Spleen (tissue), 11 donors: ENCODE measurements at regions not wholly inside any gene's neighbourhood (a gene's known extent, or its start where the extent isn't known, plus 50 kb on each side); places are given as distances from the start of the nearest gene placed in this dataset.

Source experiments
- DNase-seq: peaks from one replicate; pipeline ENCODE4 v3.0.0-alpha.2; 2020
- H3K27ac ChIP-seq, 8 donors: fragments of 200-600 bp; sonication (generic) in 7 of 8; 1 replicate in 4 of 8; 2 replicates in 4 of 8; pipeline versions ENCODE4 v1.5.0 to v1.8.0; 2016 to 2021; ENCODE audit warnings: inconsistent platforms in 4 of 8, mild to moderate bottlenecking in 4 of 8, moderate library complexity in 1 of 8
- H3K27me3 ChIP-seq, 7 donors: fragments of 200-600 bp; sonication (generic) in 6 of 7; replicated peaks in 1 of 7; 1 replicate in 4 of 7; 2 replicates in 3 of 7; pipeline versions ENCODE4 v1.5.0 to v1.8.0; 2016 to 2021; ENCODE audit warnings: inconsistent platforms in 3 of 7, mild to moderate bottlenecking in 1 of 7
- H3K36me3 ChIP-seq, 6 donors: fragments of 200-600 bp; sonication (generic) in 5 of 6; 1 replicate in 4 of 6; 2 replicates in 2 of 6; pipeline versions ENCODE4 v1.5.0 to v1.8.0; 2016 to 2021; ENCODE audit warnings: inconsistent platforms in 2 of 6
- H3K4me1 ChIP-seq, 6 donors: fragments of 200-600 bp; sonication (generic) in 5 of 6; 1 replicate in 3 of 6; 2 replicates in 3 of 6; pipeline versions ENCODE4 v1.5.0 to v1.8.0; 2016 to 2021; ENCODE audit warnings: inconsistent platforms in 3 of 6
- H3K4me3 ChIP-seq, 8 donors: fragments of 200-600 bp; sonication (generic) in 7 of 8; 1 replicate in 4 of 8; 2 replicates in 4 of 8; pipeline versions ENCODE4 v1.5.0 to v1.8.0; 2016 to 2021; ENCODE audit warnings: inconsistent platforms in 4 of 8, mild to moderate bottlenecking in 4 of 8, moderate library complexity in 2 of 8
- H3K9me3 ChIP-seq, 8 donors: fragments of 200-600 bp; sonication (generic) in 7 of 8; 1 replicate in 4 of 8; 2 replicates in 4 of 8; pipeline versions ENCODE4 v1.5.0 to v1.8.0; 2016 to 2021; ENCODE audit warnings: inconsistent platforms in 4 of 8
- CTCF ChIP-seq, 11 experiments: fragments of 200-600 bp in 7 of 11; fragments of 450-650 bp in 4 of 11; sonication (generic) in 4 of 11; IDR thresholded peaks in 8 of 11; conservative IDR thresholded peaks in 3 of 11; 1 replicate in 7 of 11; 2 replicates in 4 of 11; pipeline versions ENCODE4 v1.4.0 to v1.8.0; 2016 to 2021; ENCODE audit warnings: antibody characterized with exemption in 11 of 11, inconsistent platforms in 4 of 11, mild to moderate bottlenecking in 1 of 11
- POLR2A ChIP-seq, 3 donors: fragments of 450-650 bp; IDR thresholded peaks; one replicate each; pipeline ENCODE4 v1.5.1; 2017; ENCODE audit warnings: antibody characterized with exemption in 3 of 3, mild to moderate bottlenecking in 1 of 3
- POLR2AphosphoS5 ChIP-seq, 3 donors: sonication (generic); formaldehyde crosslinking; IDR thresholded peaks; one replicate each; pipeline ENCODE4 v1.5.1; 2017; ENCODE audit warnings: antibody characterized with exemption in 3 of 3
- WGBS, 5 donors: extraction: QIAGEN DNeasy Blood & Tissue Kit in 3 of 5; methylation state at CpG; one replicate each; pipeline versions ENCODE4 v1.1.5 to v1.1.7; 2013 to 2018; 5-methylcytosine and 5-hydroxymethylcytosine counted together
- intact Hi-C: fragments of 100-400 bp; cut with DNase I; formaldehyde crosslinking; loops from one replicate; pipeline ENCODE4 v1.15.0; 2023; ENCODE audit warnings: low total_unique reads
- donor health status: healthy with polysubstance abuse.
- donor health status: DM: no; HTN: no; CAD: no; lungs with moderate emphysema.
- donor health status: DM: no; HTN: no; CAD: no.
- donor health status: Bipolar disorder and iron deficiency.
- donor health status: healthy.
- donor health status: DM: no; HTN: no; CAD: no.
- donor health status: DM: yes; HTN: yes; CAD: no.

GRCh38 chr2:53098696-53099078, 668.9 kb upstream of the CHAC2 start:
- WGBS, 5 donors, result 78 to 91% (median 86%) methylated on average over 4 of the region's 4 CpGs

GRCh38 chr2:53096351-53096750, 671.3 kb upstream of the CHAC2 start:
- no peaks in the 10 kb centered on the region for H3K27me3 ChIP-seq
- DNase-seq, result no peak
- WGBS, 5 donors, result 77 to 87% (median 81%) methylated on average over 4 of the region's 4 CpGs
- no peak for TF ChIP-seq CTCF (IDR thresholded peaks at IDR 0.05 in 8 of 11, conservative IDR thresholded peaks at IDR 0.05 in 3 of 11)
- TF ChIP-seq POLR2A (IDR thresholded peaks at IDR 0.05), result no peak
- no peak for TF ChIP-seq POLR2AphosphoS5 (IDR thresholded peaks at IDR 0.05)
- H3K4me1 ChIP-seq, result no peaks in the 10 kb centered on the region
- intact Hi-C loops, result no loop called here
- no peak overlapping the region for H3K4me3 ChIP-seq
- H3K9me3 ChIP-seq, result peaks cover 0 to 5% (median 0%) of the 10 kb centered on the region in 8 donors
- no peak overlapping the region for H3K27ac ChIP-seq
- no peaks in the 10 kb centered on the region for H3K36me3 ChIP-seq

More at GRCh38 chr2:53098696-53099078, 668.9 kb upstream of the CHAC2 start:
- Histone ChIP-seq H3K4me3 (no peak overlapping the region), H3K36me3 (no peaks in the 10 kb centered on the region), H3K27ac (no peak overlapping the region), H3K27me3 (no peaks in the 10 kb centered on the region), H3K4me1 (no peaks in the 10 kb centered on the region), H3K9me3 (no peaks in the 10 kb centered on the region)
- intact Hi-C loops, result no loop called here
- TF ChIP-seq POLR2A (IDR thresholded peaks at IDR 0.05) (no peak), CTCF (IDR thresholded peaks at IDR 0.05 in 8 of 11, conservative IDR thresholded peaks at IDR 0.05 in 3 of 11) (no peak), POLR2AphosphoS5 (IDR thresholded peaks at IDR 0.05) (no peak)
- no peak for DNase-seq

GRCh38 chr2:53095664-53096063, 671.9 kb upstream of the CHAC2 start:
- Histone ChIP-seq H3K9me3 (peaks cover 0 to 5% (median 0%) of the 10 kb centered on the region in 8 donors), H3K27me3 (no peaks in the 10 kb centered on the region), H3K4me3 (no peak overlapping the region), H3K27ac (no peak overlapping the region), H3K36me3 (no peaks in the 10 kb centered on the region), H3K4me1 (no peaks in the 10 kb centered on the region)
- intact Hi-C loops, result no loop called here
- 73 to 98% (median 87%) methylated on average over 1 of the region's 1 CpG for WGBS, 5 donors
- DNase-seq, result no peak
- no peak for TF ChIP-seq CTCF (IDR thresholded peaks at IDR 0.05 in 8 of 11, conservative IDR thresholded peaks at IDR 0.05 in 3 of 11)
- TF ChIP-seq POLR2A (IDR thresholded peaks at IDR 0.05), result no peak
- no peak for TF ChIP-seq POLR2AphosphoS5 (IDR thresholded peaks at IDR 0.05)

- Histone ChIP-seq H3K27me3 (no peaks in the 10 kb centered on the region), H3K4me3 (no peak overlapping the region), H3K36me3 (no peaks in the 10 kb centered on the region), H3K9me3 (peaks cover 0 to 5% (median 0%) of the 10 kb centered on the region in 8 donors), H3K4me1 (no peaks in the 10 kb centered on the region), H3K27ac (no peak overlapping the region)
- TF ChIP-seq POLR2AphosphoS5 (IDR thresholded peaks at IDR 0.05), result no peak
- no peak for TF ChIP-seq POLR2A (IDR thresholded peaks at IDR 0.05)
- no peak for TF ChIP-seq CTCF (IDR thresholded peaks at IDR 0.05 in 8 of 11, conservative IDR thresholded peaks at IDR 0.05 in 3 of 11)
- no peak for DNase-seq
- WGBS, 5 donors, result 76 to 81% (median 80%) methylated on average over 1 of the region's 1 CpG
- intact Hi-C loops, result no loop called here
Observed at GRCh38 chr2:53095227-53095626, 672.4 kb upstream of the CHAC2 start.
